Thyroid gland (tissue), 4 donors: ENCODE measurements at regions not wholly inside any gene's neighbourhood (a gene's known extent, or its start where the extent isn't known, plus 50 kb on each side); places are given as distances from the start of the nearest gene placed in this dataset.
"Not testable (repeated sequence)": the region's sequence is repeated elsewhere in the genome, so short reads cannot be mapped to it uniquely, and the experiment has no call there.

Experiments
- DNase-seq, 2 donors: peaks; one replicate each; pipeline ENCODE4 v3.0.0-alpha.2; 2019
- H3K27ac ChIP-seq, 3 donors: fragments of 200-600 bp; sonication (generic); 1 replicate in 2 of 3; 2 replicates in 1 of 3; pipeline ENCODE4 v1.5.1; 2016 to 2019; ENCODE audit warnings: mild to moderate bottlenecking in 1 of 3, moderate library complexity in 1 of 3
- H3K27me3 ChIP-seq: fragments of 200-600 bp; sonication (generic); one replicate; pipeline ENCODE4 v1.5.1; 2019
- H3K36me3 ChIP-seq, 2 donors: fragments of 200-600 bp; sonication (generic); one replicate each; pipeline ENCODE4 v1.5.1; 2016 to 2019
- H3K4me1 ChIP-seq, 2 donors: fragments of 200-600 bp; sonication (generic); one replicate each; pipeline ENCODE4 v1.5.1; 2017 to 2019
- H3K4me3 ChIP-seq, 3 donors: fragments of 200-600 bp; sonication (generic); replicated peaks in 1 of 3; 1 replicate in 2 of 3; 2 replicates in 1 of 3; pipeline ENCODE4 v1.5.1; 2016; ENCODE audit warnings: mild to moderate bottlenecking in 1 of 3
- H3K9me3 ChIP-seq: fragments of 200-600 bp; sonication (generic); one replicate; pipeline ENCODE4 v1.5.1; 2017
- POLR2A ChIP-seq, 2 donors: fragments of 450-650 bp; IDR thresholded peaks; one replicate each; pipeline ENCODE4 v1.6.1; 2017; ENCODE audit warnings: antibody characterized with exemption in 2 of 2, mild to moderate bottlenecking in 2 of 2, moderate library complexity in 1 of 2
- WGBS, 2 donors: methylation state at CpG; one replicate each; pipeline ENCODE4 v1.1.5; 2017; 5-methylcytosine and 5-hydroxymethylcytosine counted together
- intact Hi-C: fragments of 100-400 bp; cut with DNase I; formaldehyde crosslinking; loops from one replicate; pipeline ENCODE4 v1.15.1; 2023
- TF ChIP-seq, protein P1 (sequence below), 6 experiments: fragments of 200-600 bp in 3 of 6; fragments of 450-650 bp in 3 of 6; sonication (generic) in 3 of 6; IDR thresholded peaks; one replicate each; pipeline ENCODE4 v1.5.1; 2016 to 2019; ENCODE audit warnings: antibody characterized with exemption in 6 of 6, mild to moderate bottlenecking in 2 of 6, inconsistent platforms in 1 of 6, moderate library complexity in 1 of 6

DNA sequence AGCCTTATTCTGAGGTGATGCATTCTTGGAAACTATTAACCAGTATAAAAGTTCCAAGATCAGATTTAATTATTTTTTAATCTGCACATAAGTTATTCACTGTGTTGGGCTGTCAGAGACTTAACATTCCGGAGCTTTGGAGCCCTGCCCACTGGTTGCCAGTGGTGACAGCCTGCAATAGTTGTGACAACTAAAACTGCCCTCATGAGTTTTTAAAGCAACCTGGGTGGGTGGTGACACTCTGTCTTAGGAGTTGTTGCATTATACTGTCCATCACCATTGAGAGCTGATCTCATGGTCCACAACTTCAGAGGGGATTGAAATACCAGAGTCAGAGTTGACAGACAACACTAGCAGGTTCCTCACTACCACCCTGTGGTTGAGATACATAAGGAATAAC lies 653.9 kb upstream of the USP24 start:
- 21% methylated on average over 1 of the region's 1 CpG for WGBS, 2 donors

DNA sequence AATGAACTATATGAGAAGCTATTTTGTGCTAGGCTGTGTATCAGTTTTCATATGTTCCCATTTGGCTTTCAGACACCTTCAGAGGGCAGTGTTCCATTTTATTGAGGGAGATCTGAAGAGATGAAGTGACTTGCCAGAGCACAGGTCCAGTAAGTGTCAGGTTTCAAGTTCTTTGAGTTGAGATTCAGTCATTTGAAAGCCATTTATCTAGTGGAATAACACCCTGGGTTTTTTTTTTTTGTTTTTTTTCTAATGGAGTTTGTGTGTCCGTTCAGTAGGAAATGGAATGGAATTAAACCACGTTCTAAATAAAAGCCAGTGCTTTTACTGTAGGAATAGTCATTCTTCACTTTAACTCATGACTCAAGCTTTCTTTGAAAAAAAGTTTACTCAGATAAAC lies 652.9 kb upstream of the USP24 start:
- TF ChIP-seq, protein P1, sequence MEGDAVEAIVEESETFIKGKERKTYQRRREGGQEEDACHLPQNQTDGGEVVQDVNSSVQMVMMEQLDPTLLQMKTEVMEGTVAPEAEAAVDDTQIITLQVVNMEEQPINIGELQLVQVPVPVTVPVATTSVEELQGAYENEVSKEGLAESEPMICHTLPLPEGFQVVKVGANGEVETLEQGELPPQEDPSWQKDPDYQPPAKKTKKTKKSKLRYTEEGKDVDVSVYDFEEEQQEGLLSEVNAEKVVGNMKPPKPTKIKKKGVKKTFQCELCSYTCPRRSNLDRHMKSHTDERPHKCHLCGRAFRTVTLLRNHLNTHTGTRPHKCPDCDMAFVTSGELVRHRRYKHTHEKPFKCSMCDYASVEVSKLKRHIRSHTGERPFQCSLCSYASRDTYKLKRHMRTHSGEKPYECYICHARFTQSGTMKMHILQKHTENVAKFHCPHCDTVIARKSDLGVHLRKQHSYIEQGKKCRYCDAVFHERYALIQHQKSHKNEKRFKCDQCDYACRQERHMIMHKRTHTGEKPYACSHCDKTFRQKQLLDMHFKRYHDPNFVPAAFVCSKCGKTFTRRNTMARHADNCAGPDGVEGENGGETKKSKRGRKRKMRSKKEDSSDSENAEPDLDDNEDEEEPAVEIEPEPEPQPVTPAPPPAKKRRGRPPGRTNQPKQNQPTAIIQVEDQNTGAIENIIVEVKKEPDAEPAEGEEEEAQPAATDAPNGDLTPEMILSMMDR (IDR thresholded peaks at IDR 0.05) = peak in 4 of 6 experiments; percentile 21 to 48 (median 39)
- no peak for TF ChIP-seq POLR2A (IDR thresholded peaks at IDR 0.05)
- Histone ChIP-seq H3K4me1 (peaks cover 38 to 48% of the 10 kb centered on the region in 2 donors), H3K27ac (peak overlapping the region; percentile 23 to 71 (median 66)), H3K4me3 (no peak overlapping the region), H3K27me3 (no peaks in the 10 kb centered on the region), H3K36me3 (no peaks in the 10 kb centered on the region), H3K9me3 (no peaks in the 10 kb centered on the region)
- 16 to 19% methylated on average over 2 of the region's 2 CpGs for WGBS, 2 donors
- DNase-seq = peak; percentile 21 to 23
- intact Hi-C loops = loop anchor here (10.0 kb wide), 1 partner anchor 717 kb away; no protein-coding TSS in a partner anchor

More for the DNA sequence above, 653.9 kb upstream of the USP24 start:
- H3K27me3 ChIP-seq = no peaks in the 10 kb centered on the region
- H3K27ac ChIP-seq = peak overlapping the region; percentile 23 to 71 (median 66)
- DNase-seq = peak; percentile 97 to 98
- TF ChIP-seq POLR2A (IDR thresholded peaks at IDR 0.05) = no peak
- TF ChIP-seq, protein P1 (IDR thresholded peaks at IDR 0.05) = no peak
- no peak overlapping the region for H3K4me3 ChIP-seq
- no peaks in the 10 kb centered on the region for H3K36me3 ChIP-seq
- peaks cover 38 to 48% of the 10 kb centered on the region in 2 donors for H3K4me1 ChIP-seq
- H3K9me3 ChIP-seq = no peaks in the 10 kb centered on the region
- intact Hi-C loops = loop anchor here (10.0 kb wide), 1 partner anchor 716 kb away; no protein-coding TSS in a partner anchor

DNA sequence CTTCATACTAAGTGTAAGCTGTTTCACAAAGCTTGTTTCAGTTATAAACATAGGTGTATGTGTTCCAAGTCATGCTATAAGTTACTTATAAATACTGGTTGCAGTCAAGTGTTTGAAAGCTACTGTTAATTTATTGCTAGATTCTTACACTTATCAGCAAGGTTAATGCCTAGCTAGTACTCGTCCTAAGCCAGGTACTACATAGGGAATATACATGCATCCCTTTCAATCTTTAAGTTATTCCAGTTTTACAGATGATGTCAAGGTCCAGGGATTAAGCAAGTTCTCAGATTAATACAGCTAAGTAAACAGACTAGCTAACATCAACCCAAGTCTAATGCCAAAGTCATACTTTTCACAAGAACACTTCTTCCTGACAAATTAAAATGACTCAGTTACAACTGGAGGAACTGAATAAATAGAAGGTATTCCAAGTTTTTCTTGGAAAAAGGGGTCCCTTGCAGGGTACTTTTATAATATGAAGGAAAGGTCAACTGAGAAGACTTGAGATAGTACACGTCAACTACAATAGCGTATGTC lies 652.2 kb upstream of the USP24 start:
- no peak overlapping the region for H3K4me3 ChIP-seq
- no peaks in the 10 kb centered on the region for H3K36me3 ChIP-seq
- intact Hi-C loops = loop anchor here (10.0 kb wide), 1 partner anchor 717 kb away; no protein-coding TSS in a partner anchor
- H3K27me3 ChIP-seq = no peaks in the 10 kb centered on the region
- H3K4me1 ChIP-seq = peaks cover 38 to 48% of the 10 kb centered on the region in 2 donors
- TF ChIP-seq, protein P1 (IDR thresholded peaks at IDR 0.05) = no peak
- TF ChIP-seq POLR2A (IDR thresholded peaks at IDR 0.05) = no peak
- WGBS, 2 donors = 83 to 89% methylated on average over 3 of the region's 3 CpGs
- H3K9me3 ChIP-seq = no peaks in the 10 kb centered on the region
- H3K27ac ChIP-seq = peak overlapping the region; percentile 23 to 66 (median 42)
- DNase-seq = no peak

DNA sequence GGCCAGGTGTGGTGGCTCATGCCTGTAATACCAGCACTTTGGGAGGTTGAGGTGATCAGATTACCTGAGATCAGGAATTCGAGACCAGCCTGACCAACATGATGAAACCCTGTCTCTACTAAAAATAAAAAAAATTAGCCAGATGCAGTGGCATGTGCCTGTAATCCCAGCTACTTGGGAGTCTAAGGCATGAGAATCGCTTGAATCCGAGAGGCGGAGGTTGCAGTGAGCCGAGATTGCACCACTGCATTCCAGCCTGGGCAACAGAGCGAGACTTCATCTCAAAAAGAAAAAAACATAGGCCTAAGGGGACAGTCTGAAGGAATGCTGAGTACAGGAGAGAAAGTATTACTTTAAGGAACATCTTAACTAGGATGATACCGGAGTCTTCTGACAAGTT lies 650.6 kb upstream of the USP24 start:
- not testable (repeated sequence) for H3K9me3 ChIP-seq, H3K4me3 ChIP-seq, H3K27me3 ChIP-seq, H3K36me3 ChIP-seq
- intact Hi-C loops = loop anchor here (10.0 kb wide), 1 partner anchor 719 kb away; no protein-coding TSS in a partner anchor
- WGBS, 2 donors = 48 to 64% methylated on average over 7 of the region's 7 CpGs
- DNase-seq = peak; percentile 53 to 59
- Histone ChIP-seq H3K4me1 (peaks cover 45 to 49% of the 10 kb centered on the region in 2 donors), H3K27ac (peak overlapping the region; percentile 23 to 66 (median 48))
- TF ChIP-seq POLR2A (IDR thresholded peaks at IDR 0.05) = peak in 1 of 2 donors; percentile 15

DNA sequence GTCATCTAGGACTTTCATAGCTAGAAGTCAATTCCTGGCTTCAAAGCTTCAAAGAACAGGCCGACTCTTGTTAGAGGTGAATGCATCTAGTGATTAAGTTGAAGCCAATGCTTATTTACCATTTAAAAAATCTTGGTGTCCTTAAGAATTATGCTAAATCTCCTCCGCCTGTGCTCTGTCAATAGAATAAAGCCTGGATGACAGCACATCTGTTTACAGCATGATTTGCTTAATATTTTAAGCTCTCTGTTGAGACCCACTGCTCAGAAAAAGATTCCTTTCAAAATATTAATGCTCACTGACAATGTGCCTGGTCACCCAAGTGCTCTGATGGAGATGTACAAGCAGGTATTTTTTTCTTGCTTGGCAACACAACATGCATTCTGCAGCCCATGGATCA lies 649.1 kb upstream of the USP24 start:
- TF ChIP-seq, protein P1 (IDR thresholded peaks at IDR 0.05) = no peak
- no peak for TF ChIP-seq POLR2A (IDR thresholded peaks at IDR 0.05)
- WGBS, 2 donors = 95 to 98% methylated on average over 2 of the region's 2 CpGs

More for the DNA sequence above, 649.1 kb upstream of the USP24 start:
- intact Hi-C loops = loop anchor here (10.0 kb wide), 1 partner anchor 721 kb away; no protein-coding TSS in a partner anchor
- H3K4me1 ChIP-seq = peaks cover 44 to 45% of the 10 kb centered on the region in 2 donors
- no peak for DNase-seq
- no peak overlapping the region for H3K4me3 ChIP-seq
- H3K36me3 ChIP-seq = no peaks in the 10 kb centered on the region
- no peak overlapping the region for H3K27ac ChIP-seq
- no peaks in the 10 kb centered on the region for H3K27me3 ChIP-seq
- no peaks in the 10 kb centered on the region for H3K9me3 ChIP-seq
